GM18867 (cell line): ENCODE measurements at regions not wholly inside any gene's neighbourhood (a gene's known extent, or its start where the extent isn't known, plus 50 kb on each side); places are given as distances from the start of the nearest gene placed in this dataset.
"Not testable (repeated sequence)": the region's sequence is repeated elsewhere in the genome, so short reads cannot be mapped to it uniquely, and the experiment has no call there.

Experiments used
- ATAC-seq: cut with Tn5 transposase; IDR thresholded peaks from one replicate; pipeline ENCODE4 v1.9.1; 2021; ENCODE audit warnings: mild to moderate bottlenecking, moderate library complexity; ENCODE audit not compliant: unreplicated experiment

DNA sequence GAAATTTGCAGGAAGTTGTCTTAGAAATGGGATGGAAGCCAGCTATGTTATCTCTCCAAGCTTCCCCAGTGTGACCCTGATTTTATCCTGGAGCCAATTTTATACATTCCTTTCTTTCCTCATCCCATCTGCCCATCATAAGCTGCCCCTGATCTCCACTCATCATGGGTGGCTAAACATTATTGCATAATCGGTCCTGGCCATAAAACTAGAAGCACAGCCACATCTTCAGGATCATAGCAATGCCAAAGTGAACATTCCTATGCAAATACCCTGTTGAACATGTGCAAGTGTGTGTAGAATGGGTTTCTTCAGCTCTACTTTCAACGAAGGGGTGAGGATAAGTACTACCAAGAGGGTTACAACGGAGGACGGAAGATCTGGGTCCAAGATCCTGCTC, 50.6 kb upstream of the COG2 start:
- no peak for ATAC-seq

DNA sequence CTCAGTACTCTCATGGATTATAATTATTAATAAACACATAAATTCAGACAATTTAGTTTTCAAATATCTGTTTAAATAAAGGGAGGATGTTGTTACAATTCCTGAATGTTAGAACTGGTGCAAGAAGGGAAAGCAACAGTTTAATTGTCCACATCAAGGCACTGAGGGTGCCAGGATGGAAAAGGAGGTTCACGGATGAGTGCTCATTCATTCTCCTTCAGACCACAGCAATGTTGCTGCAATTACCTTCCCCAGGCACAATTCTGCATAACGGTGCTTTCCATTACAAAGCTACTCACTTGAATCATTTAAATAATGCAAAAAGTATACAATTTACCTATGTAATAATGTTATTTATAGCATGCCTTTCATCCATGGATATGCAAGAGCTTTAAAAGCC, 52.3 kb upstream of the COG2 start:
- no peak for ATAC-seq

DNA sequence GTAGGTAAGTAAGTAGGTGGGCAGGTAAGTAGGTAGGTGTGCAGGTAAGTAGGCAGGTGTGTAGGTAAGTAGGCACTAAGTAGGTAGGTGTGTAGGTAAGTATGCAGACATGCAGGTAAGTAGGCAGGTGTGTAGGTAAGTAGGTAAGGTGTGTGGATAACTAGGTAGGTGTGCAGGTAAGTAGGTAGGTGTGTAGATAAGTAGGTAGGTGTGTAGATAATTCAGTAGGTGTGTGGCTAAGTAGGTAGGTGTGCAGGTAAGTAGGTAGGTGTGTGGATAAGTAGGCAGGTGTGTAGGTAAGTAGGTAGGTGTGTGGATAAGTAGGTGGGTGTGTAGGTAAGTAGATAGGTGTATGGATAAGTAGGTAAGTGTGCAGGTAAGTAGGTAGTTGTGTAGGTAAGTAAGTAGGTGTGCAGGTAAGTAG, 53.9 kb upstream of the COG2 start:
- no peak for ATAC-seq

DNA sequence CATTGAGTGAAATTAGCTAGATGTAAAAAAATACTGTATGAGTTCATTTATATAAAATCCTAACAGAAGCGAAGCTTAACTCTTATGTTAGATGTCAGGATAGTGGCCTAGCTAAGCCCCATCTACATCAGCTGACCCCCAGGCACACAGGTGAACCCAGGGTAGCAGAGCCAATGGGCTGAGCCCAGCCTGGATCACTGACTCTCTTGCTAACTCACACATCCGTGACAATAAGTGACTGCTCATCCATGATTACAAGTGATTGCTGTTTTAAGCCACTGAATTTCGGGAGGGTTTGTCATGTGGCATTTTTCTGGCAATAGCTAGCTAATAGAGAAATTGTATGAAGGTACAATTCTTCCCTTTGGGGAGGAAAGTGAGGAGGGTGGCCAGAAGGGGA, 55.2 kb upstream of the COG2 start:
- no peak for ATAC-seq

DNA sequence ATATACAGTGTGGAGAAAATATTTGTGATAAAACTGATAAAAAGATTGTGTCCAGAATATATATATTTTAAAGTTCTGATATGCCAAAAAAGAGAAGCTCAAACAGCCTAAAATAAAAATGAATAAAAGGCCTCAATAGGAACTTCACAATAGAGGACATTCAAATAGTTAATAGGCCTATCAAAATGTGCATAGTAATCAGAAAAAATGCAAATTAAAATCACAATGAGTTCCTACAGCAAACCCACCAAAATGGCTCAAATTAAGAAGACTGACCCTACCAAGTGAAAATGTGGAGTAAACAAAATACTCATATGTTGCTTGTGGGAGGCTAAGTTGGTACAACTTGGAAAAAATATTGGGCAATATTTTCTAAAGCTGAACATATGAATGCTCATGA, 57.6 kb upstream of the COG2 start:
- no peak for ATAC-seq

DNA sequence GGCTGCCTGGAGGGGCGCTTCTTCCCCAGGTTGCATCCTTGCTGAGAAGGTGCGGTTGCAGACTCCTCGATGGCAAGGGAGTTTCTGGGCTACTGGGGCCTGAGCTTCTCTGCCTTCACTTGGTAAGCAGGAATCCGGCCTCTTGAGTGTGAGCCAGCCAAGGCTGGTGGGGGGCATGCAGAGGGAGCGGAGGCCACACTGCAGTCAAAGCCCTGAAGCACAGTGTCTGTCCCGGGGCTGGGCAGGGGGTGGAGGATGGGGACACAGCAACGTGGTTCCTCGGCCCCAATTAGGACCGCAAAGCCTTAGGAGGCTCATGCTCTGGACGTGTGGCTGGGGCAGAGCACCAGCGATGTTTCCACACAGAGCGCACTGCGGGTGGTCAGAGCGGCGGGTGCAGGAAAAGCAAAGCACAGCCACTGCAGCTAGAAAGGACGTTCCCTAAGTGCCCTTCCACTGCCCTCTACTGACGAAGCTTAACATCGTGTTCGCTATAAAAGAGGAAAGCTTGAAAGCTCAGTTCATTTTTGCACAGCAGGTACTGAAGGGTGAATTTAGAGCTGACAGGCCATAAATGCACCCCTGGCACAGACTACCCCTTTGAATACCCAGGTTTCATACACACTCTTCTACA, 60.7 kb upstream of the COG2 start:
- ATAC-seq: no peak

DNA sequence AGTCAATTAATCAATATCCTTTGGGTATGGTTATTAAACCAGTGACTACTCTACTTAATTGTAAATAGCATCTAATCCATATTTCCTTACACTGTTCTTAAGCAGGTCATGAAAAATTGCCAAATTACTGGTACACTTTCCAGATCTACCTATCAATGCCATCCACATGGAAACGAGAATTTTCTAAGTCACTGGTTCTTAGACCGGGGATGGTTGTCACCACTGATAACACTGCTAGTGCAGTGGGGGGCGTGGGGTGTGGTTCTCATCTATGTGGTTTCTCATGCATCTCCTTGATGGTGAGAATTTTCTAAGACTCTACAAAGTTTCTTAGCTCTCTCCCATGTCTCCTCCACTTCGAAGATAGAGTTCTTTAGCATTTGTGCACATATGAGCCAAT, 63.7 kb upstream of the COG2 start:
- ATAC-seq: no peak

DNA sequence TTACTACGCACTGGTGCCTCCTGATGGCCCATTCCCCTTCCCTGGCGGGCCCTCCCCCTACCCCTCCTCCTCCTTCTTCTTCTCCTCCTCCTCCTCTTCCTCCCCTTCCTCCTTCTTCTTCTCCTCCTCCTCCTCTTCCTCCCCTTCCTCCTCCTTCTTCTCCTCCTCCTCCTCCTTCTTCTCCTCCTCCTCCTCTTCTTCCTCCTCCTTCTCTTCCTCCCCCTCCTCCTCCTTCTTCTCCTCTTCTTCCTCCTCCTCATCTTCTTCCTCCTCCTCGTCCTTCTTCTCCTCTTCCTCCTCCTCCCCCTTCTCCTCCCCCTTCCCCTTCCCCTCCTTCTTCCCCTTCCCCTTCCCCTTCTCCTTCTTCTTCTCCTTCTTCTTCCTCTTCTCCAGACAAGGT, 64.7 kb upstream of the COG2 start:
- no peak for ATAC-seq

DNA sequence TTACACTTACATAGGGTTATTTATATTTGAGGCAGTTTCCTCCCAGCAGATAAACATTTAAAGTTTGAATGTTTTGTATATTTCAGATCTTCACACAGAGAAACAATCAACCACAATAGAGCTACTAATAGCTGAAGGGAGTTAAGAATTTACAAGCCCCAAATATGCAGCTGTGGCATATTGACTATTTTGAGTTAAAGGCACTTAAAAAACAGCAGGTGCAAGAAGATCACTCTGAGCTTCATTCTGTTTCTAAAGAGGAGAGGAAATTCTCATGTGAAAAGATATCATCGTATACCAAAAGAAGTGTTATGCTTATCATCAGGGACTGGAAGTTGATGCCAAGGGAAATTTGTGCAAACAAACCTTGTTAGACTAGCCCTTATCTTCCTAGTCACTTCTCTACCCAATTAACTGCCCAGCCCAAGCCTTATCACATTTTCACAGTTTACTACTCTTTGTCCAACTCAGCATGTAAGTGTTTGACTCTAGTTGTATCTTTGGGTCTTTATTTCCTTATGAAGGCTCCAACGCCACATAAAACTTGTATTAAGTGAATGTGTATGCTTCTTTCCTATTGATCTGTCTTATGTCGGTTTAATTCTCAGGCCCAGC, 66.3 kb upstream of the COG2 start:
- ATAC-seq: no peak

DNA sequence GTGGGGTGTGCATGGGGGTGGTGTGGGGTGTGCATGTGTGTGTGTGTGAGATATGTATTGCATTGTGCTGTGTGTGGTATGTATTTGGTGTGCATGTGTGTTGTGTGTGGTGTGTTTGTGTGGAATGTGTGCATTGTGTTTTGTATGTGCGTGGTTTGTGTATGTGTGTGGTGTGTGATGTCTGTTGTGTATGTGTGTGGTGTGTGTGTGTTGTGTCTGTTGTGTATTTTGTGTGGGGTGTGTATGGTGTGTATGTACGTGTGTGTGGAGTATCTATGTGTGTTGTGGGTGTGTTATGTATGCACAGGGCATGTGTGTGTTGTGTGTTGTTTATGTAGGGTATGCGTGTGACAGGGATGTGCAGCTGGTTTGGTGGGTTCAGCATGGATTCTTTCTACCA, 67.8 kb upstream of the COG2 start:
- no peak for ATAC-seq

DNA sequence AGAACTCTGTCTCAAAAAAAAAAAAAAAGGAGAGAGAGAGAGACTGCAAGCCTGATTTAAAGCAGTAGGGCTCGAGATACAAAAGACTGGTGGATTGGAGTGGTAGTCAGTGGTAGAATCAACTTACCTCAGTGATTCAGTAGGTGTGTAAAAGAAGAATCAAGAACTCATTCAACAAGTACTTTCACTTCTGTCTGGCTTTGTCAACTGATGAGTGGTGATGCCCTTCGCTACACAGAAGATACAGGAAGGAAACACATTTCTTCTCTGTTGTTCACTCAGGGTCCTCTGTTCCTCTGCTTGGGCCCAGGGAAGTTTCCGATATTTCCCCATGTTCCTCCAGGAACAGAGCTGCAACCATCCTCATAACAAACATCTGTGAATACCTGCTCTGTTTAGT, 68.6 kb upstream of the COG2 start:
- ATAC-seq: no peak

DNA sequence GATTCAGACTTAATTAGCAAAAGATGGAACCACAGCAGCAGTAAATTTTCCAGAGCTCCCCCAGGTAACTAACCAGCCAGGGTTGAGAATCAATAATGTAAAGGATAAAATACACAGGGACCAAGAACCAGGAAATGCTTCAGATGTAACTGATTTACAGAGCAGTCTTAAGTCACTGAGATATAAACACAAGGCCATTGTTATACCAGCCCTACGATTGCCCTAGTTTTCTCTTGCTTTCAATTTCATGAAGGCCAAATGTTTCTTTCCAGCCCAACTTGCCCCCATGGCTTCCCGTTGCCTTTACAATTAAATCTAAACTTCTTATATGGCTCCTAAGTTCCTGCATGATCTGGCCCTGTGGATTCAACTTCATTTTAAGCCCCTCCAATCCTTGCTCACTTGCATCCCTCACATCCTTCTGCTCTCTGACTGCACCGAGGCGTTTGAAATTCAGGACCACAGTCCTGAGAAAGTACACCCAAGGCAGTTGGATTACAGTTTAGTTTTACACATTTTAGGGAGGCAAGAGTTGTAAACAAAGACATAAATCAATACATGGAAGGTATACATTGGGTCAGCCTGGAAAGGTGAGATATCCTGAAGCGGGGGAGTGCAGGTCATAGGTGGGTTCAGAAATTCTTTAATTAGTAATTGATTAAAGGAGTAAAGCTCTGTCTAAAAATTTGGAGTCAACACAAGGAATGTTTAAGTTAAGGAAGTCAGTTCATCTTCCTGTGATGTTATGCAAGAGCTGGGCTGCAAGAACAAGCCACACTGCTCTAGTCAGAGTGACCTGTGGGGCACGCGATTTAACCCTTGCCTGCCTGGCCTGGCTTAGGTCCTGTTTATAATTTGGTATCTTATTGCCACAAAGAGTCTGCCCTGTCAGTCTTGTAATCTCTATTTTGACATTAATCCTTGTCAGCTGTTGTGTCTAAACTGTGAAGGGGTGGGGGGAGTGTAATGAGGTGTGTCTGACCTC, 69.9 kb upstream of the COG2 start:
- no peak for ATAC-seq

DNA sequence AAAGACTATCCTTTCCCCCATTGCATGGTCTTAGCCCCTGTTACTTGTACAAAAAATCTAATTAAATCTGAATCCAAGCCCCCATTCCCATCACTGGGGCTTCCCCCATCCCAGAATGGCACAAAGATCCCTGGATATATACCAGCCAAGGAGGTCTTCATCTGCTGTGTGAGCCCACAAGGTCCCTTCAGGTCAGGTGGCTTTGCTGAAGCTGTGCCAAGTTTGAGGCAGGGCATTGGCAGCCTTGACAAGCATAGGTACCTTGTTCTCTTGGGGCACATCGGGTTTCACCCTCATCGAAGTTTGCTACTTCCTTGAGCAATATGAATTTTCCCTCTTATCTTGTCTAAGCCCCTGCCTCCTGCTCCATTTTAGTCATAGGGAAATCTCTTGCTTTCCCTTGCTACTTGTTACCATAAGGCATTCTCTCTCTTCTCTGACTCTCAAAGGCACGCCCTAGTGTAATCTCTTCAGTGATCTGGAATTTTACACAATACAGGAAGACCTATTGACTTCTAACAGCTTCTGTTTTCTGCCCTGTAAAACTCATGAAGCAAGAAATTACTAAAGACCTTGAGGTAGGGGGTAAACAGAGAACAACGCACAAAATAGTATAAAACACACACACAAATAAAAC, 71.4 kb upstream of the COG2 start:
- no peak for ATAC-seq

DNA sequence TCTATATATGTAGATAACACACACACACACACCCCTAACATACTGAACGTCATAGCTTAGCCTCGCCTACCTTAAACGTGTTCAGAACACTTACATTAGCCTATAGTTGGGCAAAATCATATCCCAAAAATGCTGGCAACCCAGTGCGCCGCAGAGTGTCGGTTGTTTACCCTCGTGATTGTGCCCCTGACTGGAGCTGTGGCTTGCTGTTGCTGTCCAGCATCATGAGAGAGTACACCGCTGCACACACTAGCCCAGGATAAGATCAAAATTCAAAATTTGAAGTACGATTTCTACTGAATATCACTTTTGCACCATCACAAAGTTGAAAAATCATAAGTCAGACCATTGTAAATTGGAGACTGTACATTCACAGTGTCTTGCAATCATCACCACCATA, 73.1 kb upstream of the COG2 start:
- ATAC-seq: no peak

DNA sequence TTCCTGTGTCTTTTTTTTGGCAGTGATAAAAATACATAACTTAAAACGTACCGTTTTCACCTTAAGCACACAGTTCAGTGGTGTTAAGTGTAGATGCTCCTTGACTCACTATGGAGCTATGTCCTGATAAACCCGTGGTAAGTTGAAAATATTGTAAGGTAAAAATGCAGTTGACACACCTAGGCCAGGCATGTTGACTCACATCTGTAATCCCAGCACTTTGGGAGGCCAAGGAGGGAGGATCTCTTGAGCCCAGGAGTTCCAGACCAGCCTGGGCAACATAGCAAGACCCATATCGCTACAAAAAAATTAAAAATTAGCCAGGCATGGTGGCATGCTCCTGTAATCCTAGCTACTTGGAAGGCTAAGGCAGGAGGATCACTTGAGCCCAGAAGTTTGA, 73.6 kb upstream of the COG2 start:
- no peak for ATAC-seq

DNA sequence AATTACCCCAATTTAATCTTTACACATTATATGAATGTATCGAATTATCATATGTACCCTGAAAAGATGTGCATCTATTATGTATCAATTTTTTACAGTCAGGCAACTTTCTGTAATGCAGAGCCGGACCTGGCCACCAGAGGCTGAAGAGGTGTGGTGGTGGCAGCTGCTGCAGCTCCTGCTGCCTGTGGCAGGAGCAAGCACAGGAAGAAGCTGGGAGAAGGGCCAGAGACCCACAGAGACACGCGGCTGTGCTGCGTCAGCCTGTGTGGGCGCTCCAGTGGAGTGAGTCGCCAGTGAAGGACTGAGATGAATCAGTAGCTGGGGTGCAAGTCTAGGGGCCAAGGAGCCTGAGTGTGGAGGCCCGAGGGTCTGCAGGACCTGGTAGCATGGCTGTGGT, 74.3 kb upstream of the COG2 start:
- ATAC-seq: peak; percentile 49

DNA sequence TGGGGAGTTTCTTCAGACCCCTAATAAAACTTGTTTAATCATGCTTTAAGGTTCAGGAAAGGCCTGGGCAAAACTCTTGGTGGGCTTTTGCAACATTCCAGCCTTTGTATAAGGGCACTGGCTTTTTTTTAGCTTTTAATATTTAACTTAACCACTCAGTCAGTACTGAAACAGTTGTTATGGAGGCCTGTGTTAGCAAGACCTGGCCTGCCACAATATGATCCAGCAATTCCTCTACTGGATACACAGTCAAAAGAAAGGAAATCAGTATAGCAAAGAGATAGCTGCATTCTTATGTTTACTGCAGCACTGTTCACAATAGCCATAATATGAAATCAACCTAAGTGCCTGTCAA, 75.1 kb upstream of the COG2 start:
- no peak for ATAC-seq

DNA sequence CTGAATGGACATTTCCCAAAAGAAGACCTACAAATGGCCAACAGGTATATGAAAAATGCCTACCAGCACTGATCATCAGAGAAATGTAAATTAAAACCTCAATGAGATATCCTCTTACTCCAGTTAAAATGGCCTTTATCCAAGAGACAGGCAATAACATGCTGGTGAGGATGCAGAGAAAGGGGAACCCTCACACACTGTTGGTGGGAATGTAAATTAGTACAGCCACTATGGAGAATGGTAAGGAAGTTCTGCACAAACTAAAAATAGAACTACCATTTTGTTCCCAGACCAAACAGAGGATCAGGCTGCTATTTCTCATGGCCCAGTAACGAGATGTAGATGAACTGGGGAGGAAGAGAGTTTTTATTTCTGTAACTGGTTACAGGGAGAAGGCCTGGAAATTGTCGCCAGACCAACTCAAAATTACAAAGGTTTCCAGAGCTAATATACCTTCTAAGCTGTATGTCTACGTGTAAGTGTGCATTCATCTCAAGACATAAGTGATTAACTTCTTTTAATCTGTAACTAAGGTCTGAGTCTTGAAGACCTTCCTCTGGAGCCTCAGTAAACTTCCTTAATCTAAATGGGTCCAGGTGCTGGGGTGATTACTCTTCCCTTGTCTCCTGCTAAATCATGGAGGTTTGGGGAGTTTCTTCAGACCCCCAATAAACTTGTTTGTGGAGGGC, 75.6 kb upstream of the COG2 start:
- not testable (repeated sequence) for ATAC-seq

DNA sequence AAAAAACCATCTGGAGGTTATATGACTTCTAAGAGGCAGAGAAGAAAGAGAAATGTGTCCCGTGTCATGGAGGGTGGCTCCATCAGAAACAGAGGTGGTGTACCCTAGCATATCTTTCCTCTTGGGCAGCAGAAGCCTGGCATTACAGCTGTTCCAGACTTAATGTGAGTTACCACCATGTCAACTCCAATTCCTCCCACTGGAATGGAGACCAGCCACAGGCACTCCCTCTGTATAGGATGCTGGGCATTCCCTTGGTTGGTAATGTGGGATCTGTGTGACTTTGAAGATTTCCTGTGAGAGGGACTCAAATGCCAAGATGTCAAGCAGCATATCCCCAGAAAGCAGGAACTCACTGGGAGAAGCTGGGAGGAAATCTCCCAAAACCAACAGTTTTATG, 77.1 kb upstream of the COG2 start:
- no peak for ATAC-seq

DNA sequence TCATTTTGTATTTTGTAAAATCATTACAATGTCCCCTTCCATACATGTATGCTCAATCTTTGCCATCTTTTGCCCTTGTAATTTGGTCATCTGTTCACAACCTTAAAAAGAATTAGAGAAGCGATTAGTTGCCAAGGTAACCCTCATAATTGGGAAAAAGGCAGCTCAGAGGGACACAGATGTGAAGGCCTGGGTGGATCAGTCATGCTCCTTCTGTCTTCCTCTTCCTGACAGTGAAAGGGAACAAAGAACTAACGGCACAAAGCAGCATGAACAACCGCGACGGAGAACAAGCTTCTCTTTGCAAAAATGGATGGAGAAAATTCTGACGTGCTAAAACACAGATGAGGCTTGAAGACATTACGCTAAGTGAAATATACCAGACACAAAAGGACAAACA, 78.7 kb upstream of the COG2 start:
- no peak for ATAC-seq

DNA sequence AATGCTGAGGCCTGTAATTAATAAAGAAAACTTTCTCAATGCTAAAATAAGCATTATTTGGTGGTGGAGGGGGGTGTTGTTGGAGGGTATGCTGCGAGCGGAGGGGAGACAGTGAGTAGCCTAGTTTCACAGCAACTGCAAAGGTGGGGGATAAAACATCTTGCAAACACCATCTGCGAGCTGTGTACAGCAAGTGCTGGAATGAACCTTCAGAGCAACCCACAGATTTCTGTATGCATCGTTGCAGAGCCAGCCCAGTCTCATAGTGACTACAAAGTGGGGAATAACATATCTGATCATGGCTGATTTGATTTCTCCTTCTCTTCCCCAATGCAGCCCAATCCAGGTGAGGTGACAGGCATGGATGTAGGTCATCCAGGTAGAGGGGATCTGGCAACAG, 80.7 kb upstream of the COG2 start:
- ATAC-seq: no peak
